Sigmoid colon (tissue), 6 donors: ENCODE measurements at regions not wholly inside any gene's neighbourhood (a gene's known extent, or its start where the extent isn't known, plus 50 kb on each side); places are given as distances from the start of the nearest gene placed in this dataset.
A peak's percentile ranks its signal among the peaks of the same experiment; 100 is the strongest.

Experiments used
- DNase-seq: peaks from one replicate; pipeline ENCODE4 v3.0.0-alpha.2; 2019
- H3K27ac ChIP-seq, 4 donors: fragments of 200-600 bp; sonication (generic); one replicate each; pipeline ENCODE4 v1.5.1; 2016 to 2019; ENCODE audit warnings: mild to moderate bottlenecking in 1 of 4
- H3K27me3 ChIP-seq, 3 donors: fragments of 200-600 bp; sonication (generic); one replicate each; pipeline ENCODE4 v1.5.1; 2019; ENCODE audit warnings: mild to moderate bottlenecking in 1 of 3
- H3K36me3 ChIP-seq, 4 donors: fragments of 200-600 bp; sonication (generic); one replicate each; pipeline ENCODE4 v1.5.1; 2016 to 2019
- H3K4me1 ChIP-seq, 4 donors: fragments of 200-600 bp; sonication (generic); one replicate each; pipeline ENCODE4 v1.5.1; 2017 to 2019
- H3K4me3 ChIP-seq, 4 donors: fragments of 200-600 bp; sonication (generic); one replicate each; pipeline ENCODE4 v1.5.1; 2017 to 2019; ENCODE audit warnings: mild to moderate bottlenecking in 2 of 4, moderate library complexity in 1 of 4
- H3K9me3 ChIP-seq, 4 donors: fragments of 200-600 bp in 3 of 4; sonication (generic) in 3 of 4; one replicate each; pipeline versions ENCODE4 v1.5.1 to v1.6.1; 2013 to 2019
- EP300 ChIP-seq, 4 donors: sonication (generic); formaldehyde crosslinking; IDR thresholded peaks; one replicate each; pipeline ENCODE4 v1.6.1; 2017; ENCODE audit warnings: antibody characterized with exemption in 4 of 4
- POLR2A ChIP-seq, 2 donors: fragments of 450-650 bp; IDR thresholded peaks; one replicate each; pipeline ENCODE4 v1.6.1; 2016; ENCODE audit warnings: antibody characterized with exemption in 2 of 2, mild to moderate bottlenecking in 2 of 2, moderate library complexity in 2 of 2
- POLR2AphosphoS5 ChIP-seq, 4 donors: sonication (generic); formaldehyde crosslinking; IDR thresholded peaks; one replicate each; pipeline ENCODE4 v1.6.1; 2017; ENCODE audit warnings: antibody characterized with exemption in 4 of 4
- WGBS, 2 donors: extraction: QIAGEN DNeasy Blood & Tissue Kit; methylation state at CpG; one replicate each; pipeline ENCODE4 v1.1.7; 2013; 5-methylcytosine and 5-hydroxymethylcytosine counted together
- intact Hi-C: fragments of 100-400 bp; cut with DNase I; formaldehyde crosslinking; loops from one replicate; pipeline ENCODE4 v1.15.1; 2023
- TF ChIP-seq, protein P1 (sequence below), 4 experiments: fragments of 450-650 bp in 3 of 4; fragments of 200-600 bp in 1 of 4; IDR thresholded peaks; one replicate each; pipeline ENCODE4 v1.5.1; 2016 to 2019; ENCODE audit warnings: antibody characterized with exemption in 4 of 4, mild to moderate bottlenecking in 3 of 4, moderate library complexity in 2 of 4
- donor health status: healthy with polysubstance abuse.
- donor health status: healthy.

DNA sequence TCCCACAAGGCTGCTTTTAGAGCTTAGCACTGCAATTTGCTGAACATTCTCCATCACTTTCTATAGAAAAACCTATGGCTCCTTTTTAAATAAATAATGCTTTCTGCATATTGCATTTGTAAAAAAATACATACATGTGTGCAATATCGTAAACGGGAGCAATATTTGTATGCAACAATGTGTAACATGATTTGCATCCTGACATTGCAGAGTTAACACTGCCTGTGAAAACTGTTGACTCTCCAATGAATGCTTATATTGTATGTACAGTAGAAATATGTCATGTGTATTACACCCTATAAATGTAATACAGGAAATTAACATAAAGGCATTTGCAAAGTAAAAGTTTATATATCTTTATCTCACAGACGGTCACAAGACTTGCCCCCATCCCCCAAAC lies 135.0 kb upstream of the PIEZO2 start:
- Histone ChIP-seq H3K27me3 (no peaks in the 10 kb centered on the region), H3K27ac (no peak overlapping the region), H3K4me3 (no peak overlapping the region), H3K36me3 (no peaks in the 10 kb centered on the region), H3K9me3 (no peaks in the 10 kb centered on the region), H3K4me1 (no peaks in the 10 kb centered on the region)
- no peak for DNase-seq
- 80 to 85% methylated on average over 3 of the region's 3 CpGs for WGBS, 2 donors
- intact Hi-C loops: no loop called here
- TF ChIP-seq POLR2A (IDR thresholded peaks at IDR 0.05) (no peak), POLR2AphosphoS5 (IDR thresholded peaks at IDR 0.05) (no peak), EP300 (IDR thresholded peaks at IDR 0.05) (no peak)
- TF ChIP-seq, protein P1, sequence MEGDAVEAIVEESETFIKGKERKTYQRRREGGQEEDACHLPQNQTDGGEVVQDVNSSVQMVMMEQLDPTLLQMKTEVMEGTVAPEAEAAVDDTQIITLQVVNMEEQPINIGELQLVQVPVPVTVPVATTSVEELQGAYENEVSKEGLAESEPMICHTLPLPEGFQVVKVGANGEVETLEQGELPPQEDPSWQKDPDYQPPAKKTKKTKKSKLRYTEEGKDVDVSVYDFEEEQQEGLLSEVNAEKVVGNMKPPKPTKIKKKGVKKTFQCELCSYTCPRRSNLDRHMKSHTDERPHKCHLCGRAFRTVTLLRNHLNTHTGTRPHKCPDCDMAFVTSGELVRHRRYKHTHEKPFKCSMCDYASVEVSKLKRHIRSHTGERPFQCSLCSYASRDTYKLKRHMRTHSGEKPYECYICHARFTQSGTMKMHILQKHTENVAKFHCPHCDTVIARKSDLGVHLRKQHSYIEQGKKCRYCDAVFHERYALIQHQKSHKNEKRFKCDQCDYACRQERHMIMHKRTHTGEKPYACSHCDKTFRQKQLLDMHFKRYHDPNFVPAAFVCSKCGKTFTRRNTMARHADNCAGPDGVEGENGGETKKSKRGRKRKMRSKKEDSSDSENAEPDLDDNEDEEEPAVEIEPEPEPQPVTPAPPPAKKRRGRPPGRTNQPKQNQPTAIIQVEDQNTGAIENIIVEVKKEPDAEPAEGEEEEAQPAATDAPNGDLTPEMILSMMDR (IDR thresholded peaks at IDR 0.05): no peak

- intact Hi-C loops: no loop called here
- H3K27me3 ChIP-seq: no peaks in the 10 kb centered on the region
- no peaks in the 10 kb centered on the region for H3K4me1 ChIP-seq
- no peaks in the 10 kb centered on the region for H3K36me3 ChIP-seq
- H3K4me3 ChIP-seq: no peak overlapping the region
- TF ChIP-seq, protein P1 (IDR thresholded peaks at IDR 0.05): no peak
- TF ChIP-seq EP300 (IDR thresholded peaks at IDR 0.05) (no peak), POLR2AphosphoS5 (IDR thresholded peaks at IDR 0.05) (peak in 1 of 4 donors; percentile 27), POLR2A (IDR thresholded peaks at IDR 0.05) (no peak)
- H3K9me3 ChIP-seq: no peaks in the 10 kb centered on the region
- peak; percentile 67 for DNase-seq
- WGBS, 2 donors: 65 to 73% methylated on average over 11 of the region's 11 CpGs
- H3K27ac ChIP-seq: no peak overlapping the region
Observed at GRCh38 chr18:11283479-11284161, 134.3 kb upstream of the PIEZO2 start.

GRCh38 chr18:11279461-11279860 lies 130.1 kb upstream of the PIEZO2 start:
- no peaks in the 10 kb centered on the region for H3K9me3 ChIP-seq
- H3K4me1 ChIP-seq: no peaks in the 10 kb centered on the region
- 87 to 92% methylated on average over 3 of the region's 3 CpGs for WGBS, 2 donors
- H3K27me3 ChIP-seq: no peaks in the 10 kb centered on the region
- TF ChIP-seq EP300 (IDR thresholded peaks at IDR 0.05) (no peak), POLR2A (IDR thresholded peaks at IDR 0.05) (no peak), POLR2AphosphoS5 (IDR thresholded peaks at IDR 0.05) (no peak)
- TF ChIP-seq, protein P1 (IDR thresholded peaks at IDR 0.05): no peak
- H3K36me3 ChIP-seq: no peaks in the 10 kb centered on the region
- intact Hi-C loops: no loop called here
- no peak for DNase-seq
- no peak overlapping the region for H3K4me3 ChIP-seq
- H3K27ac ChIP-seq: no peak overlapping the region

GRCh38 chr18:11276678-11277077 lies 127.3 kb upstream of the PIEZO2 start:
- no peaks in the 10 kb centered on the region for H3K4me1 ChIP-seq
- no peaks in the 10 kb centered on the region for H3K9me3 ChIP-seq
- TF ChIP-seq, protein P1 (IDR thresholded peaks at IDR 0.05): no peak
- TF ChIP-seq EP300 (IDR thresholded peaks at IDR 0.05) (no peak), POLR2A (IDR thresholded peaks at IDR 0.05) (no peak), POLR2AphosphoS5 (IDR thresholded peaks at IDR 0.05) (no peak)
- no peak overlapping the region for H3K4me3 ChIP-seq
- no peak overlapping the region for H3K27ac ChIP-seq
- intact Hi-C loops: no loop called here
- WGBS, 2 donors: 55 to 80% methylated on average over 2 of the region's 2 CpGs
- no peaks in the 10 kb centered on the region for H3K27me3 ChIP-seq
- H3K36me3 ChIP-seq: no peaks in the 10 kb centered on the region
- DNase-seq: no peak
